Body of pancreas (tissue), 4 donors: ENCODE measurements at regions not wholly inside any gene's neighbourhood (a gene's known extent, or its start where the extent isn't known, plus 50 kb on each side); places are given as distances from the start of the nearest gene placed in this dataset.

Experiments
- CTCF ChIP-seq, 7 experiments: fragments of 450-650 bp in 4 of 7; fragments of 200-600 bp in 3 of 7; sonication (generic) in 3 of 7; IDR thresholded peaks; one replicate each; pipeline ENCODE4 v1.5.1; 2016 to 2019; ENCODE audit warnings: antibody characterized with exemption in 7 of 7
- POLR2A ChIP-seq, 3 donors: fragments of 450-650 bp; IDR thresholded peaks; one replicate each; pipeline ENCODE4 v1.6.1; 2016; ENCODE audit warnings: antibody characterized with exemption in 3 of 3, mild to moderate bottlenecking in 2 of 3

- TF ChIP-seq POLR2A (IDR thresholded peaks at IDR 0.05): no peak
- TF ChIP-seq CTCF (IDR thresholded peaks at IDR 0.05): no peak
Observed at GRCh38 chr21:16304174-16305095, 574.7 kb downstream of the USP25 start.
